HTR-8/SVneo (cell line): ENCODE measurements at regions not wholly inside any gene's neighbourhood (a gene's known extent, or its start where the extent isn't known, plus 50 kb on each side); places are given as distances from the start of the nearest gene placed in this dataset.

Source experiments
- DNase-seq: peaks from one replicate; pipeline ENCODE4 v3.0.0; 2011; ENCODE audit warnings: low spot score, mixed read lengths; ENCODE audit not compliant: insufficient read length
- FAIRE-seq: peaks from 2 replicates; lab custom pipeline; 2011; peaks lifted over from hg19 to GRCh38; lab: Jason Lieb, UNC

- DNase-seq, result no peak
- no peak for FAIRE-seq
Observed at GRCh38 chr20:24340933-24341332, 128.5 kb upstream of the SYNDIG1 start.

DNA sequence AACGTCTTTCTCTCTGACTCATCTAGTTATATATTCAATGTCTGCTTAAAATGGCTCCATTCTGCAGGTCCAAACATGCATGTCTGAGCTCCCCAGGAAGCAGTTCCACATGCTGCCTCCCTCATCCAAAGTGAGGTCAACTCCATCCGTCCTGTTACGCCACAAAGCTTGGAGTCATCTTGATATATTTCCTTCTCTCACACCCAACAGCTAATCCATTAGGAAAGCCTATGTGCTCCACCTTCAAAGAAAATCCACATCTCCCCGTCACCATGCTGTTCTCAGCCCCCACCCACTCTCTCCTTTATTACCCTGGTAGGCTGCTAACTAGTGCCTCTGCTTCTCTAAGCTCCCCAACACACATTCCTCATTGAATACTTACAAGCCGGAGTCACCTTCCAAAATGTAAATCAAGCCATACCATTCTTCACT is 130.2 kb upstream of the SYNDIG1 start:
- FAIRE-seq (no peak), DNase-seq (no peak)

DNA sequence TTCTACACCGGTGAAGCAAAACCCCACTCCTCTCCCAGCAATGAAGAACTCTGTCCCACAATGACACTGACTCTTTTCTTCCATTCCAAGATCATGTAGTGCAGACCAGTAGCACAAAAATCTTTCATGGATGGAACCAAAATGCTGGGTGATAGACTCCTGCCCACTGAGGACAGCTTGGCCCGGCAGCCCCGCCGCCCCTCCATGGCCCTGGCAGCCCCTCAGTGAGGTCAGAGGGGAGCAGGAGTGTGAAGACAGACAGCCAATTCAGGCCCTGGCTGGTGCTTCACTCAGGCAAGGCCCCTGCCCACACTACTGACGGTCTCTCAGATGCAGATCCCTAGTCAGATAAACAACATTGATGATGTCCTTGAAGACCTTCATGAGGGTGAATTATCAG is 131.9 kb upstream of the SYNDIG1 start:
- no peak for DNase-seq
- no peak for FAIRE-seq

DNA sequence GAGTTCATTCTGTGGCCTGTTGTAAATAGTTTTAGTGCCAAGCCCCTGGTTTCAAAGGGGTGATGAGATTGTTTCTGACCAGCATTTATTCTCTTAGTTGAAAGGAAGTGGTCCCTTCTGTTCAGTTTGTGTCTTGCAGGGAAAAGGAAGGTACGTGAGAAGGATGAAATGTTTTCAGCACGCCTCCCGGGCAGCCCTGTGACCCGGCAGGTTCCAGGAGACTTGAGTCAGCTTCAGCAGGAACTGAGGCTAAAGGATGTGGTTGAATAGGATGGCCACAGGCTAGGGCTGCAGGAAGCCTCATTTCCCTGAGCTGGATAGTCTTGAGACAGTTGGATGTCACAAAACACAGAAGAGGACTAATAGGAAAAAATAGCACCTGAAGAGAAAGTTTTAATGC is 132.4 kb upstream of the SYNDIG1 start:
- no peak for DNase-seq
- FAIRE-seq, result no peak

GRCh38 chr20:24334830-24335229 is 134.6 kb upstream of the SYNDIG1 start:
- FAIRE-seq (peak; percentile 93), DNase-seq (no peak)

- DNase-seq, result no peak
- FAIRE-seq, result no peak
Observed at GRCh38 chr20:24332956-24333355, 136.5 kb upstream of the SYNDIG1 start.

GRCh38 chr20:24331939-24332338 is 137.5 kb upstream of the SYNDIG1 start:
- FAIRE-seq (no peak), DNase-seq (no peak)

- FAIRE-seq (no peak), DNase-seq (no peak)
Observed at GRCh38 chr20:24328901-24329300, 140.5 kb upstream of the SYNDIG1 start.

GRCh38 chr20:24321973-24322372 is 147.5 kb upstream of the SYNDIG1 start:
- DNase-seq (no peak), FAIRE-seq (no peak)

DNA sequence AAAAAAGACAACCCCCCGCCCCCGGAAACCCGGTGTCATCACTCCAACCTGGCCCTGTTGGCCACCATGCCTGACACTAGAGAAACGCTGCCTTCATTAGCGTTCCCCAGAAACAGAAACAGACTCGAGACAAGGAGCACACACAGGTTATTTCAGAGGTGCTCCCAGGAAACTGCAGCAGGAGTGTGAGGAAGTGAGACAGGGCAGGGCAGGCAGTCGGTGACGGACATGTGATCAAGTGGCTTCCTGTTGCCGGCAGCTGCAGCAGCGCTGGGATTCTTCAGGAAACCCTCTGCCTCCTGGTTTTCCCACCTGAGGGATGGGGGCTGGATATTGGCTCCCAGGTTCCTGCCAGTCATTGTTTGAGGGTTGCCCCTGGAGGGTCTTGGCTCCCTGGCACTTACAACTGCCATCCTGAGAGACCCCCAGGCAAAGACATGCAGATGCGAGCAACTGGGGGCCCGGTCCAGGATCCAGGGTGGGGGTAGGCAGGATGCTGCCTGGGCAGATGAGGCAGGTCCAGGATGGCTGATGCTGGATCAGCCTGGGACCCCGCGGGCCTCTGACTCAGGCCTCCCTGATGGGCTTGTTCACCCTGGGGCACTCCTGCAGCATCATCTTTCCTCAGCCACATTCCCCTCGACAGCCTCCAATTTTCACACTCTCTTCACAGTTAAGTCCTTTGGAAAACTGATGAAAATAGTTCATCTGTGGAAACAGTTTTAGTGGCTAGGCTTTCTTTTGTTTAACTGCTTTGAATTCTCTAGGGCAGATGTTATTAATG is 150.7 kb upstream of the SYNDIG1 start:
- FAIRE-seq, result no peak
- no peak for DNase-seq

DNA sequence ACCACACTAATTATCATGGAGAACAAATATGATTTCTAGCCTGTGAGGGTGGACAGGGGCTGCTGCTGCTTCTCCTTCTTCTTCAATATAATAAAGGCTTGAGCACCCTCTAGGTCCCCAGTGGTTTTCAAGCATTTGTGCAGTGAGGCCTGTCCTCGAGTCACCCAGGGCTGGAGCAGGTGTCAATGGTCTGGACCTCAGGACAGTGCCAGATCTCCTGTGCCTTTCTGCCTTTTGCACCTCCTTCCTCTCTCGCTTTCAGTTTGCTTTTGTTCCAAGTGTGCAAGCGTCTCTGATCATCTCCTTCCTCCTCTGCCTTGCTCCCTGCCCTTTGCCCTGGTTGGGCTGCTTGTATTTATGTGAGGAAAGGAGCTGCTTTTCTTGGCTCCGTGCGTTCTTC is 152.2 kb upstream of the SYNDIG1 start:
- DNase-seq (no peak), FAIRE-seq (no peak)

GRCh38 chr20:24316731-24317130 is 152.7 kb upstream of the SYNDIG1 start:
- no peak for DNase-seq
- FAIRE-seq, result no peak

DNA sequence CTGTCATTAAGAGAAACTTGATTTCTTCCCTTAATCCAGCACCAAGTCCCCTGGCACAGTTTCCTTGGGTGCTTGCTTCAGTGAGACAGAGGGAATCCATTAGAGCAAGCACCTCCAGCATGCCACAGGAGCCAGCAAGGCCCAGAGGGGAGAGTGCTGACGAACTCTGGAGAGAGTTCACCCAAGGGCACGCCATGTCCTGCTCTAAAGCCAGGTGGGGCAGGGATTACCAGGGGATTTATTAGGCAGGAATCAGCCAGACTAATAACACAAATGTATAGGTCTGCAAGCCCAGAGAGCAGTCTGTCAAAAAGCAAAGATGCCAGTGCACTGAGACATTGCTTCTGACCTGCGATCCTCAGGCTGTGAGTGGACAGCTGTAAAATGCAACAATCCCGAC is 155.4 kb upstream of the SYNDIG1 start:
- no peak for FAIRE-seq

DNA sequence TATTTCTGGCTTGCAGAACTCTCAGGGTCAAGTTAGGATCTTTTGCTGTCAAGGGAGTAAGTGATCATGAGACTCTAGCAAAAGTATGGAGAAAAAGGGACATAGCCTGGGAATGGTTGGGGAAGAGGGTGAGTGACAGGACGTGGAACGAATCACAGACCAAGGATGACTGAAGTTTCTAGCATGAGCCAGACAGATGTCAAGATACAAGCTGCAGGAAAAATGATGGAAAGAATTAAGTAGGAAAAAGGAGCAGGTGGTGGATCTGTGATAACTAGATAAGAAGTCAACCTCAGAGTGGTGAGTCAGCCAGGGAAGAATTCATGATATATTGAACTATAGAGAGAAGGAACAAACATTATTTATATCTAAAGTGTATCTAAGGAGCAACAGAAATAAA is 159.8 kb upstream of the SYNDIG1 start:
- FAIRE-seq, result no peak
- DNase-seq, result no peak

More for the DNA sequence above, 155.4 kb upstream of the SYNDIG1 start:
- DNase-seq, result no peak

DNA sequence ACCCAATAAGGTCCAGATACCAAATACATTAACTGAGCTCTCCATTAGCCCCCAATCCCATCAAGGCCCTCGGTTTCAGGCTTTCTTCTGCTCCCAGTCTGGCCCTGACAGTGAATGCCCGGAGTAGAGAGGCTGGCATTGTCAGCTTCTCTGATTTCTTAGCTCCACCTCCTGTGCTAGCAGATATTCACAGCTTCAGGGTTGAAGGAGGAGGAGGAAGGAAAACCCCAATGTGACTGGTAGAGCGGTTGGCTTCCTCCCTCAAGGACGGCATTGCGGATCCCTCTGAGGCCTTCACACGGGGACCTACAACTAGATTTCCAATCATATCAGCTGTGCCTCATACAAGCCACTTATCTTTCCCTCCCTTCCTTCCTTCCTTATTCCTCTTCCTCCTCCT is 164.1 kb upstream of the SYNDIG1 start:
- FAIRE-seq (no peak), DNase-seq (no peak)

- no peak for FAIRE-seq
Observed at GRCh38 chr20:24304291-24304690, 165.1 kb upstream of the SYNDIG1 start.

GRCh38 chr20:24303393-24304170 is 165.8 kb upstream of the SYNDIG1 start:
- DNase-seq (no peak), FAIRE-seq (no peak)

More at GRCh38 chr20:24304291-24304690, 165.1 kb upstream of the SYNDIG1 start:
- no peak for DNase-seq

DNA sequence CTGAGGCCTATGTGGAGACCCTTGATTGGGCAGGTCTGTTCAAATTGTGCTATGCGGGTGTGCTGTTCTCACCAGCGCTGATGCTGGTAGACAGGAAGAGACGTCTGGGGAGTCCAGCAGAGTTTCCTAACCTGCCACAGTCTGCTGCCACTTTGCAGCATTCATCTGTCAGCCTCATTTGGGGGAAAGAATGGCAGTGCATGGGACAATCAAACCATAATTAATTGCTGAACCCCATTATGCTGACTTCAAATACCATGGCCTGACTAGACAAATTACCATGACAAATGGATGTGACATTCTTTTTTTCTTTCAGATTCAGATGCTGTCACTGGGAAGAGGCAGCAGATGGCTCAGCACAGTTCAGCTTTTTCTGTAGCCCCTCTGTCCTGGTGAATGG is 171.4 kb upstream of the SYNDIG1 start:
- FAIRE-seq (no peak), DNase-seq (no peak)

GRCh38 chr20:24296477-24297261 is 172.8 kb upstream of the SYNDIG1 start:
- DNase-seq, result no peak
- no peak for FAIRE-seq

DNA sequence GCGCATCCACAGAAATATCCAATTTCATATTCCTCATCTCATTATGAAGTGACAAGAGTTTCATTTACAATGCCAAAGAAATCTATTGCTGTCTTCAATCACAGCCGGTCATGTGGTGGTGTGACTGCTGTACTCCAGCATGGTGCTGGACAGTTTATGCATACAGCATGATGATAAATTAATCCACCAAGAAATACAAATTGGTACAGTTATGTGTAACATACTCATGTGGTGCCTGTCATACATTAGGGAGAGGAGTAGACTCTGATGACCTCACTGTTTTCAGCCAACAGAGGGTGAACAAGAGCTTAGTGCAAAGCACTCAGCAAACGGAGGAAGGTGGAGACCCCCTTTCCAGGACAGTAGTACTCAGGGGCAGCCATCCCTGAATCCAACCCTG is 178.4 kb upstream of the SYNDIG1 start:
- FAIRE-seq (no peak), DNase-seq (no peak)
